Uterus (tissue), 2 donors: ENCODE measurements at regions not wholly inside any gene's neighbourhood (a gene's known extent, or its start where the extent isn't known, plus 50 kb on each side); places are given as distances from the start of the nearest gene placed in this dataset.

Source experiments
- CTCF ChIP-seq, 4 experiments: fragments of 200-600 bp in 2 of 4; fragments of 450-650 bp in 2 of 4; sonication (generic) in 2 of 4; IDR thresholded peaks; one replicate each; pipeline ENCODE4 v1.5.1; 2016 to 2019; ENCODE audit warnings: antibody characterized with exemption in 4 of 4, mild to moderate bottlenecking in 2 of 4, moderate library complexity in 1 of 4
- POLR2A ChIP-seq, 2 donors: fragments of 450-650 bp; IDR thresholded peaks; one replicate each; pipeline ENCODE4 v1.6.1; 2016; ENCODE audit warnings: antibody characterized with exemption in 2 of 2, mild to moderate bottlenecking in 1 of 2, moderate library complexity in 1 of 2

GRCh38 chr4:173909294-173909693, 374.2 kb downstream of the FBXO8 start:
- TF ChIP-seq CTCF (IDR thresholded peaks at IDR 0.05) (no peak), POLR2A (IDR thresholded peaks at IDR 0.05) (no peak)
